ENCODE measurements at regions not wholly inside any gene's neighbourhood (a gene's known extent, or its start where the extent isn't known, plus 50 kb on each side); places are given as distances from the start of the nearest gene placed in this dataset.
"Not testable (repeated sequence)": the region's sequence is repeated elsewhere in the genome, so short reads cannot be mapped to it uniquely, and the experiment has no call there.

- no peak for TF ChIP-seq CTCF (IDR thresholded peaks at IDR 0.05; ENCODE audit: insufficient read depth, low read depth, low read length)
- H3K4me3 ChIP-seq (ENCODE audit: low read depth, low read length) = no peak overlapping the region
- DNase-seq (ENCODE audit: low read depth) = no peak
Measured at GRCh38 chr7:85681241-85681640, 494.4 kb upstream of the SEMA3D start.

- H3K4me3 ChIP-seq (ENCODE audit: low read depth, low read length); DNase-seq (ENCODE audit: low read depth): not testable (repeated sequence)
Measured at GRCh38 chr7:85675093-85675492, 488.2 kb upstream of the SEMA3D start.

DNA sequence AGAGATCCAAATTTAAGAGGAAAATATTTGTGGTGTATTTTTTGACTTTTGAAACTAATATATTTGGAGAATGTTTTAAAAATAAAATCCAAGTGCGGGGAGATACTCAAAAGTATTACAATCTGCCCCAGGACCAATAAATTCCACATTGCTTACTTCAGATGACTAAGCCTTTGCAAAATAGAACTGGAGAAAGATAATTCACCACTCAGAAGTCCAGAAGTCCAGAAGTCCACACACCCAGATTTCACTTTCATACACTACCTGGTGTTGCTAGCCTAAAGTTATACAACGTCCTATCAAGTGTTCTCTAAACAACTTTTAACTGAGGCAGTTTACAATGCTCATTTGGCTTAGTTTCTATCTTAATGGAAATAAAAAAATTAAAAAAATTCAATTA, 487.0 kb upstream of the SEMA3D start:
- no peak for DNase-seq (ENCODE audit: low read depth)
- no peak overlapping the region for H3K4me3 ChIP-seq (ENCODE audit: low read depth, low read length)

GRCh38 chr7:85669225-85669624, 482.4 kb upstream of the SEMA3D start:
- DNase-seq (ENCODE audit: low read depth) = no peak
- no peak overlapping the region for H3K4me3 ChIP-seq (ENCODE audit: low read depth, low read length)
- TF ChIP-seq CTCF (IDR thresholded peaks at IDR 0.05; ENCODE audit: insufficient read depth, low read depth, low read length) = no peak

More for the DNA sequence above, 487.0 kb upstream of the SEMA3D start:
- TF ChIP-seq CTCF (IDR thresholded peaks at IDR 0.05; ENCODE audit: insufficient read depth, low read depth, low read length) = no peak

- H3K4me3 ChIP-seq (ENCODE audit: low read depth, low read length) = no peak overlapping the region
- TF ChIP-seq CTCF (IDR thresholded peaks at IDR 0.05; ENCODE audit: insufficient read depth, low read depth, low read length) = no peak
- no peak for DNase-seq (ENCODE audit: low read depth)
Measured at GRCh38 chr7:85664341-85664740, 477.5 kb upstream of the SEMA3D start.

DNA sequence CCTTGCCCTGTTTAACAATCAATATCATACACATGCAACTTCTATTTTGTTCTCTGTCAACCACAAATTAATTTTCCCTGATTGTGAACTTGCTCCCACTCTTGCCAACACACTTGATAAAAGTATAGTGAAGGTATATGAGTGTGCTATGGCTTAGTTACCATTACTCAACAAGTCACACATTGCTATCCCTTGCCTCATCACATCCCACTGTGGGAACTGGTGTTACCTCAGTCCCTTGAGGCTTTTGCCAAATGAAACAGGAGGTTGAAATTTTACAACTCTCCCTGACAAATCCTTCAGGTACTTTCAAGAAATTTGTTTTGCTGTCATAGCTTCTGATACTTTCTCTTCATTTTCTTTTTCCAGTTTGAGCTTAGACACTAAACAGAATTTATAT, 472.5 kb upstream of the SEMA3D start:
- no peak overlapping the region for H3K4me3 ChIP-seq (ENCODE audit: low read depth, low read length)
- TF ChIP-seq CTCF (IDR thresholded peaks at IDR 0.05; ENCODE audit: insufficient read depth, low read depth, low read length) = no peak
- no peak for DNase-seq (ENCODE audit: low read depth)

DNA sequence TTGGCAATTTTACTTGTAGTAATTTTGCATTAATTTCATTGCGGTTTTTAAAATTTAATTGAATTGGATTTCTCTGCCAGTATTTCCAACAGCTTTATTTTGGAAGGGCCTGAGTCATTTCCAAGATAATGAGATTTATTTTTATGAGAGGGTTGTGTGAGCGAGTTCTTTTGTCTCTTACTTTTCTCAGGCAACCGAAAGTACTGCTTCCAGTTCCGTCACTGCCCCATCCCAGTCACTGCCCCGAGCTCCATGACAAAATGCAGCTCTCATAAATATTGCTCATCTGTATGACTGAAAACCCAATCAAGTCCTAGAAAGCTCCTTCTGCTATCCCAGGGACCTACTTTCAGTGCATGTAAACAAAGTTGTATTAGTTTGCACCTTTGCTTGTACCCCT, 468.4 kb upstream of the SEMA3D start:
- DNase-seq (ENCODE audit: low read depth) = no peak
- TF ChIP-seq CTCF (IDR thresholded peaks at IDR 0.05; ENCODE audit: insufficient read depth, low read depth, low read length) = no peak
- H3K4me3 ChIP-seq (ENCODE audit: low read depth, low read length) = no peak overlapping the region

Data from fibroblast of villous mesenchyme (primary cell).